CD4-positive, alpha-beta T cell (primary cell): ENCODE measurements at regions not wholly inside any gene's neighbourhood (a gene's known extent, or its start where the extent isn't known, plus 50 kb on each side); places are given as distances from the start of the nearest gene placed in this dataset.

ENCODE experiments used
- ATAC-seq: fragments of 200-7000 bp; cut with Tn5 transposase; one replicate; pipeline ENCODE4 v1.10.0; 2022; ENCODE audit warnings: mild to moderate bottlenecking; ENCODE audit not compliant: poor library complexity
- CTCF ChIA-PET: fragments of 350-600 bp; sonication (Branson Sonifier 250); formaldehyde crosslinking; loops from one replicate; lab custom pipeline; 2021; ENCODE audit warnings: antibody characterized with exemption, inconsistent platforms; lab: Charles Lee
- POLR2A ChIA-PET: fragments of 350-600 bp; sonication (Branson Sonifier 250); formaldehyde crosslinking; loops from one replicate; lab custom pipeline; 2021; ENCODE audit warnings: antibody characterized with exemption, inconsistent platforms; lab: Charles Lee
- DNase-seq, 14 experiments: peaks; one replicate each; pipeline ENCODE4 v3.0.0-alpha.2; 2013 to 2020; ENCODE audit warnings: mixed read lengths in 2 of 14
- H3K27ac ChIP-seq, 2 donors: one replicate each; pipeline versions ENCODE4 v1.5.1 to v1.7.0; 2013; ENCODE audit warnings: low read length in 2 of 2, low read depth in 1 of 2, mild to moderate bottlenecking in 1 of 2
- H3K27me3 ChIP-seq, 2 experiments: 1 replicate in 1 of 2; 2 replicates in 1 of 2; pipeline versions ENCODE4 v1.6.1 to v1.7.0; 2013; ENCODE audit warnings: low read length in 2 of 2, control low read depth in 1 of 2, mild to moderate bottlenecking in 1 of 2, moderate library complexity in 1 of 2; ENCODE audit not compliant: insufficient read depth in 2 of 2, control insufficient read depth in 1 of 2
- H3K36me3 ChIP-seq: one replicate; pipeline ENCODE4 v1.6.1; 2013; ENCODE audit warnings: low read length, control low read depth; ENCODE audit not compliant: insufficient read depth
- H3K4me1 ChIP-seq: one replicate; pipeline ENCODE4 v1.6.1; 2013; ENCODE audit warnings: low read length, control low read depth; ENCODE audit not compliant: insufficient read depth
- H3K4me3 ChIP-seq: one replicate; pipeline ENCODE4 v1.5.1; 2013; ENCODE audit warnings: mild to moderate bottlenecking, low read length, moderate library complexity
- H3K9me3 ChIP-seq, 2 experiments: 1 replicate in 1 of 2; 2 replicates in 1 of 2; pipeline versions ENCODE4 v1.6.1 to v1.7.0; 2013; ENCODE audit warnings: low read length in 2 of 2, mild to moderate bottlenecking in 2 of 2, control low read depth in 1 of 2, moderate library complexity in 1 of 2; ENCODE audit not compliant: control insufficient read depth in 1 of 2, insufficient read depth in 1 of 2
- H3K27ac Mint-ChIP-seq: one replicate; pipeline ENCODE4 v1.8.0; 2020; ENCODE audit warnings: mixed read lengths
- H3K27me3 Mint-ChIP-seq: one replicate; pipeline ENCODE4 v1.8.0; 2021; ENCODE audit warnings: mixed read lengths
- H3K36me3 Mint-ChIP-seq: one replicate; pipeline ENCODE4 v1.8.0; 2021; ENCODE audit warnings: low read depth, mixed read lengths
- H3K4me1 Mint-ChIP-seq: one replicate; pipeline ENCODE4 v1.8.0; 2021; ENCODE audit warnings: low read depth, mixed read lengths
- H3K4me3 Mint-ChIP-seq: one replicate; pipeline ENCODE4 v1.8.0; 2020; ENCODE audit warnings: mild to moderate bottlenecking, mixed read lengths
- H3K9me3 Mint-ChIP-seq: one replicate; pipeline ENCODE4 v1.8.0; 2020; ENCODE audit warnings: mixed read lengths
- intact Hi-C, 2 experiments: fragments of 100-400 bp; cut with DNase I in 1 of 2; cut with micrococcal nuclease in 1 of 2; formaldehyde crosslinking; loops; one replicate each; pipeline versions ENCODE4 v1.15.1 to v1.9.0; 2023 to 2025; cut with DNase I, micrococcal nuclease
- TF ChIP-seq, protein P1 (sequence below): fragments of 200-600 bp; IDR thresholded peaks from one replicate; pipeline ENCODE4 v1.8.0; 2022; ENCODE audit warnings: antibody characterized with exemption, mild to moderate bottlenecking

DNA sequence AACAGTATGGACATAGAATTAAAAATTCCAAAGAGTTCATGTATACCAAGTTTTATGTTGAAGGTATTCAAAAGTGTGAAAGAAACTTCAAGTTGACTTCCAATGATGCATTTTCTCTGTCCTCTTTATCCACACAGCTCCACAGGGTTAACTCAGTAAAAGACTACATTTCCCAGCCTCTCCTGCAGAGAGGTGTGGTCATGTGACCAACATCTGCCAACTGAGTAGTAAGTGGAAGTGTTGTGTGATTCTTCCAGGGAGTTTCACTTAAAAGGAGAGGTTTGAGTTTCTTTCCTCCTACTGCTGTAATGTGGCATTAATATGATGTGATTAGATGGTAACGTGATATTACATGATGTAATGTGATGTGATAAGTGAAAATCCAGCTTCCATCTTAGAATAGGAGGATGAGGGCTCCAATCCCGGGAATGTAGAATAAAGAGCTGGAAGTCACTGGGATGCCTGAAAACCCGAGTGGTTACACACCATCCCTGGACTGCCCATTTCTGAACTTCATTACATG, 280.6 kb downstream of the ARRDC4 start:
- Histone ChIP-seq H3K36me3 (no peaks in the 10 kb centered on the region), H3K9me3 (no peaks in the 10 kb centered on the region), H3K27me3 (no peaks in the 10 kb centered on the region), H3K4me3 (no peak overlapping the region), H3K4me1 (no peaks in the 10 kb centered on the region), H3K27ac (no peak overlapping the region)
- TF ChIP-seq, protein P1, sequence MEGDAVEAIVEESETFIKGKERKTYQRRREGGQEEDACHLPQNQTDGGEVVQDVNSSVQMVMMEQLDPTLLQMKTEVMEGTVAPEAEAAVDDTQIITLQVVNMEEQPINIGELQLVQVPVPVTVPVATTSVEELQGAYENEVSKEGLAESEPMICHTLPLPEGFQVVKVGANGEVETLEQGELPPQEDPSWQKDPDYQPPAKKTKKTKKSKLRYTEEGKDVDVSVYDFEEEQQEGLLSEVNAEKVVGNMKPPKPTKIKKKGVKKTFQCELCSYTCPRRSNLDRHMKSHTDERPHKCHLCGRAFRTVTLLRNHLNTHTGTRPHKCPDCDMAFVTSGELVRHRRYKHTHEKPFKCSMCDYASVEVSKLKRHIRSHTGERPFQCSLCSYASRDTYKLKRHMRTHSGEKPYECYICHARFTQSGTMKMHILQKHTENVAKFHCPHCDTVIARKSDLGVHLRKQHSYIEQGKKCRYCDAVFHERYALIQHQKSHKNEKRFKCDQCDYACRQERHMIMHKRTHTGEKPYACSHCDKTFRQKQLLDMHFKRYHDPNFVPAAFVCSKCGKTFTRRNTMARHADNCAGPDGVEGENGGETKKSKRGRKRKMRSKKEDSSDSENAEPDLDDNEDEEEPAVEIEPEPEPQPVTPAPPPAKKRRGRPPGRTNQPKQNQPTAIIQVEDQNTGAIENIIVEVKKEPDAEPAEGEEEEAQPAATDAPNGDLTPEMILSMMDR: no peak
- intact Hi-C loops: no loop called here
- POLR2A ChIA-PET: no interaction called here
- H3K4me3 Mint-ChIP-seq: no peak overlapping the region
- no peaks in the 10 kb centered on the region for H3K36me3 Mint-ChIP-seq
- no peak overlapping the region for H3K27ac Mint-ChIP-seq
- DNase-seq (no peak), ATAC-seq (no peak)
- CTCF ChIA-PET: interaction anchor here (0.6 kb wide), 1 partner anchor 40 kb away, joined by 3 read pairs; no protein-coding TSS in a partner anchor
- no peaks in the 10 kb centered on the region for H3K4me1 Mint-ChIP-seq
- H3K27me3 Mint-ChIP-seq: peaks cover 7% of the 10 kb centered on the region
- H3K9me3 Mint-ChIP-seq: peaks cover 3% of the 10 kb centered on the region

DNA sequence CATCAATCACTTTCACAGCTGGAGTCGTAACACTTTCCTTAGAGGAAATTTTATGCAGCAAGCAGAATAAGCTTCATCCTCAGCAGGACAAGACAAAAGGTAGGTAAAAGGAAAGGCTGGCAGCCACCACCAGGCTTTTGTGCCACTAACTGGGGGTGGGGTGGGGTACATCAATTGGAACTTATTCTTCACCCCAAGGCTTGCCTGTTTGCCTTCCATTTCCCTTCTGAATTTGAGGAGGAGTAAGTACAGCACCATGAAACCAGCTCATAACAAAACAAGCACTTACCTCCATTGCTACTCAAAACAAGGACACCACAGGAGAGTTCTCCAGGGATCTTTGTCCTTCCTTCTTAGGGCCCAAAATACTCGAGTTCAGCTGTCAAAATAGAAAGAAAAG, 296.8 kb downstream of the ARRDC4 start:
- H3K4me1 ChIP-seq: no peaks in the 10 kb centered on the region
- TF ChIP-seq, protein P1: no peak
- ChIA-PET CTCF (no interaction called here), POLR2A (no interaction called here)
- no peak overlapping the region for H3K27ac Mint-ChIP-seq
- peaks cover 0 to 7% of the 10 kb centered on the region in 2 experiments for H3K27me3 ChIP-seq
- H3K27me3 Mint-ChIP-seq: peaks cover 36% of the 10 kb centered on the region
- peaks cover 7% of the 10 kb centered on the region for H3K9me3 Mint-ChIP-seq
- DNase-seq (no peak), ATAC-seq (no peak)
- H3K9me3 ChIP-seq: peaks cover 0 to 4% of the 10 kb centered on the region in 2 experiments
- intact Hi-C loops: no loop called here
- no peak overlapping the region for H3K4me3 ChIP-seq
- no peak overlapping the region for H3K4me3 Mint-ChIP-seq
- H3K36me3 Mint-ChIP-seq: no peaks in the 10 kb centered on the region
- no peak overlapping the region for H3K27ac ChIP-seq
- no peaks in the 10 kb centered on the region for H3K36me3 ChIP-seq
- H3K4me1 Mint-ChIP-seq: no peaks in the 10 kb centered on the region

DNA sequence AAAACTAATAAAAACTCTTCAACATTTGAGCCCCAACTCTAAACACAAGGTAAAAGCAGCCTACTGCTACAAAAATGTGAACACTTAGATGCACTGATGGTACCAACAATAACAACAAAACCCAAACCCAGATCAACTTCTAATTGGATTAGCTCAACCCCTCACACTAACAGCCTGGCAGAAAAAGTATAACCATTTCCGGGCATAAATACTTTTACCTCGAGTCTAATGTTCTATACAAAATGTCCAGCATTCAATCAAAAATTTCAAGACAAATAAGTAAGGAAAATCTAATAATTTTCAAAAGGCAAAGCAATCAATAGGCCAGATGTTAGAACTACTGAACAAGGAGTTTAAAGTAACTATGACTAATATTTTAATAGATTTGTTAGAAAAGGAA, 303.3 kb downstream of the ARRDC4 start:
- H3K27ac ChIP-seq: no peak overlapping the region
- POLR2A ChIA-PET: no interaction called here

More for the DNA sequence above, 303.3 kb downstream of the ARRDC4 start:
- intact Hi-C loops: no loop called here
- no peak overlapping the region for H3K27ac Mint-ChIP-seq
- peaks cover 10 to 36% of the 10 kb centered on the region in 2 experiments for H3K9me3 ChIP-seq
- DNase-seq (no peak), ATAC-seq (no peak)
- no peaks in the 10 kb centered on the region for H3K4me1 ChIP-seq
- no peaks in the 10 kb centered on the region for H3K27me3 ChIP-seq
- TF ChIP-seq, protein P1: no peak
- H3K36me3 ChIP-seq: no peaks in the 10 kb centered on the region
- no peak overlapping the region for H3K4me3 Mint-ChIP-seq
- H3K27me3 Mint-ChIP-seq: peaks cover 7% of the 10 kb centered on the region
- CTCF ChIA-PET: no interaction called here
- H3K9me3 Mint-ChIP-seq: peaks cover 21% of the 10 kb centered on the region
- H3K36me3 Mint-ChIP-seq: no peaks in the 10 kb centered on the region
- no peaks in the 10 kb centered on the region for H3K4me1 Mint-ChIP-seq
- H3K4me3 ChIP-seq: no peak overlapping the region
